ENCODE measurements at regions not wholly inside any gene's neighbourhood (a gene's known extent, or its start where the extent isn't known, plus 50 kb on each side); places are given as distances from the start of the nearest gene placed in this dataset.

DNA sequence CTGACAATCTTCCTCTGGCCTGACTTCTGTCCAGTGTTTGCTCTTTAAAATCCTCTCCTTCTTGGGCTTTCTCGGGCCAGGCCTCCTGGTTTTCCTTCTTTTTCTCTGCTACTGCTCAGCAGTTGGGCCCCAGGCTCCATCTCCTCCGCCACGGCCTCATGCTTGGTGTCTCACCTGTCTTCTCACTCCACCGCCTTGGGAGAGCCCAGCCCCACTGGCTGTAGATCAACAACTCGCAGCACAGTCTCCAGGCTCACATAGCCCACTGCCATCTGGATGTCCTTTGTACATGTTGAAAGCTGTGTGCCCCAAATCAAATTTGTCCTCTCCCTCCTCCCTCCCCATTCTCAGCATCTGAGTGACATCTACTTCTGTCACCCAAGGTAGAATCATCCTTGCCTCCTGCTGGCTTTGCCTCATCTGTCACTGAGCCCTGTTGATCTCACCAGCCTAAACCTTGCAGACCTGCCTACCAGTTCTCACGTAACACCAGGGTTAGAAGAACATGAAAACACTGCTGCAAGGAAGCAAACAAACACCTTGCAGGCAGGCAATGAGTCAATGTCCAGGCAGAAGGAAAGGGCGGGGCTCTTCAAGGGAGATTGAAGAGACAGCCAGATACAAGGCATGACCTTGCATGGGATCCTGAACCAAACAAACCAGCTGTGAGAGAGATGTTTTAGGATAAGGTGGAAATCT is 103.2 kb upstream of the SMURF2 start:
- H3K27ac ChIP-seq: no peak overlapping the region
- TF ChIP-seq, protein P1, sequence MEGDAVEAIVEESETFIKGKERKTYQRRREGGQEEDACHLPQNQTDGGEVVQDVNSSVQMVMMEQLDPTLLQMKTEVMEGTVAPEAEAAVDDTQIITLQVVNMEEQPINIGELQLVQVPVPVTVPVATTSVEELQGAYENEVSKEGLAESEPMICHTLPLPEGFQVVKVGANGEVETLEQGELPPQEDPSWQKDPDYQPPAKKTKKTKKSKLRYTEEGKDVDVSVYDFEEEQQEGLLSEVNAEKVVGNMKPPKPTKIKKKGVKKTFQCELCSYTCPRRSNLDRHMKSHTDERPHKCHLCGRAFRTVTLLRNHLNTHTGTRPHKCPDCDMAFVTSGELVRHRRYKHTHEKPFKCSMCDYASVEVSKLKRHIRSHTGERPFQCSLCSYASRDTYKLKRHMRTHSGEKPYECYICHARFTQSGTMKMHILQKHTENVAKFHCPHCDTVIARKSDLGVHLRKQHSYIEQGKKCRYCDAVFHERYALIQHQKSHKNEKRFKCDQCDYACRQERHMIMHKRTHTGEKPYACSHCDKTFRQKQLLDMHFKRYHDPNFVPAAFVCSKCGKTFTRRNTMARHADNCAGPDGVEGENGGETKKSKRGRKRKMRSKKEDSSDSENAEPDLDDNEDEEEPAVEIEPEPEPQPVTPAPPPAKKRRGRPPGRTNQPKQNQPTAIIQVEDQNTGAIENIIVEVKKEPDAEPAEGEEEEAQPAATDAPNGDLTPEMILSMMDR (IDR thresholded peaks at IDR 0.05): no peak
- no peak for TF ChIP-seq POLR2A (IDR thresholded peaks at IDR 0.05)
- peaks cover 9% of the 10 kb centered on the region in 2 donors for H3K36me3 ChIP-seq
- WGBS, 2 donors: 92 to 93% methylated on average over 7 of the region's 7 CpGs
- DNase-seq: no peak
- H3K4me3 ChIP-seq (replicated peaks in 1 of 3): no peak overlapping the region
- H3K27me3 ChIP-seq: no peaks in the 10 kb centered on the region
- no peaks in the 10 kb centered on the region for H3K9me3 ChIP-seq
- intact Hi-C loops (cut with DNase I): no loop called here
- H3K4me1 ChIP-seq: peaks cover 4 to 16% of the 10 kb centered on the region in 2 donors

- no peak overlapping the region for H3K27ac ChIP-seq
- TF ChIP-seq, protein P1 (IDR thresholded peaks at IDR 0.05): no peak
- no peak for TF ChIP-seq POLR2A (IDR thresholded peaks at IDR 0.05)
- intact Hi-C loops (cut with DNase I): no loop called here
- no peaks in the 10 kb centered on the region for H3K27me3 ChIP-seq
- no peaks in the 10 kb centered on the region for H3K9me3 ChIP-seq
- H3K36me3 ChIP-seq: peaks cover 28 to 43% of the 10 kb centered on the region in 2 donors
- DNase-seq: no peak
- H3K4me1 ChIP-seq: no peaks in the 10 kb centered on the region
- H3K4me3 ChIP-seq (replicated peaks in 1 of 3): no peak overlapping the region
- WGBS, 2 donors: 96% methylated on average over 14 of the region's 14 CpGs
Measured at GRCh38 chr17:64750891-64751677, 89.0 kb upstream of the SMURF2 start.

GRCh38 chr17:64750478-64750877 is 88.4 kb upstream of the SMURF2 start:
- peaks cover 22 to 37% of the 10 kb centered on the region in 2 donors for H3K36me3 ChIP-seq
- WGBS, 2 donors: 88 to 94% methylated on average over 3 to 7 of the region's 9 CpGs
- intact Hi-C loops (cut with DNase I): no loop called here

DNA sequence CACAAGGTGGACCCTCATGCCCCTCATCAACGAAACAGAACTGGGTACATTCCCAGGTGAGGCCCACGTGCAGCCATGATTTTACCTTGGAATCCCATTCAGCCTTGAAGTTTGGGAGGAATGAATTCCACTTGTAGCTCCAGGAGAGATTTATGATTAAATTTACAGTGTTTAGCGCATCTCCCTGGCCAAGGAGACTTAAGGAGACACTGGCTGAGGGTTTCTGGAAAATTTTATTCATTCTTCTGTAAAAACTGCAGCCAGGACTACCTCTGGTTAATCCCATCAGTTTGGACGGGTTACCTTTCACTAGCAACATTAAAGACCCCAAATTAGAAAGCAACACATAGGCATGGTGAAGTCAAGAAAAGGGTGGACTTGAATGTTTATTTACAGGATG is 87.2 kb upstream of the SMURF2 start:
- H3K36me3 ChIP-seq: peaks cover 15 to 26% of the 10 kb centered on the region in 2 donors

More at GRCh38 chr17:64750478-64750877, 88.4 kb upstream of the SMURF2 start:
- H3K27ac ChIP-seq: no peak overlapping the region
- no peak overlapping the region for H3K4me3 ChIP-seq (replicated peaks in 1 of 3)
- no peaks in the 10 kb centered on the region for H3K4me1 ChIP-seq
- TF ChIP-seq, protein P1 (IDR thresholded peaks at IDR 0.05): no peak
- no peak for TF ChIP-seq POLR2A (IDR thresholded peaks at IDR 0.05)
- H3K9me3 ChIP-seq: no peaks in the 10 kb centered on the region
- DNase-seq: no peak
- H3K27me3 ChIP-seq: no peaks in the 10 kb centered on the region

More for the DNA sequence above, 87.2 kb upstream of the SMURF2 start:
- 95 to 96% methylated on average over 4 of the region's 4 CpGs for WGBS, 2 donors
- H3K27me3 ChIP-seq: no peaks in the 10 kb centered on the region
- H3K9me3 ChIP-seq: no peaks in the 10 kb centered on the region
- H3K27ac ChIP-seq: no peak overlapping the region
- no peak for DNase-seq
- no peak overlapping the region for H3K4me3 ChIP-seq (replicated peaks in 1 of 3)
- TF ChIP-seq, protein P1 (IDR thresholded peaks at IDR 0.05): no peak
- no peak for TF ChIP-seq POLR2A (IDR thresholded peaks at IDR 0.05)
- H3K4me1 ChIP-seq: no peaks in the 10 kb centered on the region
- intact Hi-C loops (cut with DNase I): no loop called here

Measured in thyroid gland (tissue), 4 donors.